COR-L47 (cell line): ENCODE measurements at regions not wholly inside any gene's neighbourhood (a gene's known extent, or its start where the extent isn't known, plus 50 kb on each side); places are given as distances from the start of the nearest gene placed in this dataset.
"Not testable (repeated sequence)": the region's sequence is repeated elsewhere in the genome, so short reads cannot be mapped to it uniquely, and the experiment has no call there.

Experiments
- DNase-seq: peaks from one replicate; lab custom pipeline; 2025; lab: John Stamatoyannopoulos, UW

GRCh38 chr9:3659647-3660046 lies 133.8 kb upstream of the RFX3 start:
- no peak for DNase-seq

DNA sequence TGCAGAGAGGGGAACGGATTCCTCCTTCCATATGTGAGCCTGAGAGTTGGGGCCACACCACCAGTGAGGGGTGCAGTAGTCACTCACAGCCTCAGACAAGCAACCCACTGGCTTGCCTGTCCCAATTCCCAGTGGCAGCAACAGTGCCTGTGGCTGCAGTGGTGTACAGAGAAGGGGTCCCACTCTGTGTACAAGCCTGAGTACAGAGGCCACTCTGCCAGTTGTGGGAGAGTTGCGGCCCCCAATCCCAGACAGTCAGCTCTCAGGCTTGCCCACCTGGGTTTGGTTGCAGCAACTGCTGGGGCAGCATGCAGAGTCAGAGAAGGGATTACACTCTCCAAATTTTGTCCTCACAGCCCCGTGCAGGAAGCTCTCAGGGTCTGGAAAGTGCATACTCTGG lies 133.2 kb upstream of the RFX3 start:
- DNase-seq = no peak

DNA sequence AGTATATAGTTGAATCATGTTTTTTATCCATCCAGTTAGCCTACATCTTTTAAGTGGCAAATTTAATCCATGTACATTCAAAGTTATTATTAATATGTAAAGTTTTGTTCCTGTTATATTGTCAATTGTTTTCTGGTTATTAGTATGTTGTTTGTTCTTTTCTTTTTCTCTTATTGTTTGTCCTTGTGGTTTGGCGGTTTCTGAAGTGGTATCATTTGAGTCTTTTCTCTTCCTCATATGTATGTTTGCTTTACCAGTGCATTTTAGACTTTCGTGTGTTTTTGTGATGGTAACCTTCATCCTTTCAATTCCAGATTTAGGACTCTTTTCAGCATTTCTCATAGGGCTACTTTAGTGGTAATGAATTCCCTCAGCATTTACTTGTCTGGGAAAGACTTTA lies 130.4 kb upstream of the RFX3 start:
- no peak for DNase-seq

GRCh38 chr9:3650994-3651622 lies 125.3 kb upstream of the RFX3 start:
- no peak for DNase-seq

DNA sequence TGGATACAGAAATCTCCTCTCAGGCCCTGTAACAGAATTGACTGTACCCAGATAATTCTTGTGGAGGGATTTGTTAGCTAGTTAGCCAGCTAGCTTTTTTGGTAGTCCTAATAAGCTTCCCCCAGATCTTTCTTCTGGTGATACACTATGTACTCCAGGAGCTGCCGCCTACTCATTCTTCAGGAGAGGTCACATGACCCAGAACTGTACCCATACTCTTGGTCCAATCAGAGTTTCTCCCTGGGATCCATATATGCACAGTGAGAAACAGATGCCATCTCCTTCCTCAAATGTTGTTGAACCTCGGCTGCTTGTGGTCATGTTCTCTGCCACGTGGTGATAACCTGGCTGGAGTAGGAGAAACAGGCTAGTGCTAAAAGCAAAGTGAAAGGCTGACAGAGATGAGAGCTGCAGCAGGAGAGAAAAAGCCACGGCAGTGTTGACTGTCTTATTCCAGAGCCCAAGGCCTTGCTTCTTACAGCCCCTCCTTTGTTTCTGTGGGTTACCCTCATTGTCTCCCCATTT lies 123.0 kb upstream of the RFX3 start:
- DNase-seq = no peak

DNA sequence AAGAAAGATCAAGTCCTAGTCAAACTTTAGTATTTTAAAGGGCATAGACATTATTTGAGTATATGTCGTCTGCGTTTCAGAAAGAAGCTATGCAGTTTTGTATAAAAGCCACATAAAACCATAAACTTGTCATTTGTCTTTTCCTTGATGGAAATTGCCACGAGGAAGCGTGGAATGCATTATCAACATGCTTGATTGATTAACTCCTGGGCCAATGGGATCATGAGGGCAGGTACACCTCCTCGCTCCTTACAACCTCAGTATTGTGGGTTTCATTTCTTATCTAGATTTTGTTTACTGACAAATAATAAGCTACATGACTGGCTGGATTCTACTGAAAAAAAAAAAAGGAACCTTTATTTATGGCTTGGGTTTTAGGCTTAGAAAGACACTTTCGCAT lies 122.5 kb upstream of the RFX3 start:
- no peak for DNase-seq

DNA sequence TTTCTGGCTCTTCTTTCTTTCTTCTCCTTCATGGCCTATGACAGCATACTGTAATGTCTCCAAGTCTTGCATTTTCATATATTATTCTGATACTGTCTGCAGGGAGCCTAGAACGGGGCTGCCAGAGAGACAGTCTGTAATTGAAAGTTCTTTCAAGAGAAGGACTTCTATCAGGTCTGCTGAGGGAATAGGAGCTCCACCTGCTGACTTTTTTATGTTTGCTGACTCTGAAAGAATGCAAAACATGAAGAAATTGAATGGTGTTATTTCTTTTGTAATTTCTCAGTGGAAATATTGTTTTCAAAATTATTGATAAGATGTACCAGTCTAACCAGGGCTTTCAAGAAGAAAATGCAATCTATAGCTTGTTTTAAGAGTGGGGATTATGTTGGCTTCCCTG lies 121.9 kb upstream of the RFX3 start:
- no peak for DNase-seq

DNA sequence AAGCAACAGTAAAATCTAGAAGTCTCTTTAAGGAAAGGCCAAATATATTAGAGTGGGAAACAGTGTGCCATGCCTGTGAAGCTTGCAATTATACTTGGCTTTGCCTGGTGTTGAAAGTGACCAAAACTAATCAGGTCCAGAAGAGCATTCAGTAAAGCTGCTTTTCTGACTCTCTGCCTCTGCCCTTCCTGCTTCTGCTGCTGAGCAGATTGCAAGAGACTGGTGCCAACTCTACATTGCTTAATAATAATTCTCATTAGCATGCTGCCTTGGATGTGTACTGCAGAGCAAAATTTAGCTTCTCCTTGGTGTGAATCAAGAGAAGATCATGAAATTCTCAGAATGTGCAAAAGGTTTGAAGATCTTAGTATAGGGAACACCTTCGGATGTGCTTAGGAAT lies 120.4 kb upstream of the RFX3 start:
- no peak for DNase-seq

GRCh38 chr9:3642075-3642474 lies 116.3 kb upstream of the RFX3 start:
- not testable (repeated sequence) for DNase-seq

GRCh38 chr9:3629495-3629894 lies 103.7 kb upstream of the RFX3 start:
- DNase-seq = no peak

DNA sequence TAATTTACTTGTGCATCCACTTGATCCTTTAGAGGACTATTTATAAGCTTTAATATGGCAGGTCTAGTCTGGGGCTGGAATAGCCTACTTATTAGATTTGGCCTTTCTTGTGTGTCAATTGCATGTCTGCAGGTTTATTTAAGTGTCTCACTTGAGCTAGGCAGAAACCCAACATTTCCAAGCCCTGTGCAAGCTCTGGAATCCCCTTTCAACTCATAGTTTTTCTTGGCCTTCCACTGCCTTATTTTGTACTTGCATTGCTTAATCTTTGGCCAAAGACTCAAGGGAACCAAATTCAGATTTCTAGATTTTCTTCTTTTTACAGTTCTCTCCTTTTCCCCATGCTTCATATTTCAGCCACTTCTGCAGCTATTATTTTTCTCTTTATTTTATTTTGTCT lies 102.4 kb upstream of the RFX3 start:
- no peak for DNase-seq

DNA sequence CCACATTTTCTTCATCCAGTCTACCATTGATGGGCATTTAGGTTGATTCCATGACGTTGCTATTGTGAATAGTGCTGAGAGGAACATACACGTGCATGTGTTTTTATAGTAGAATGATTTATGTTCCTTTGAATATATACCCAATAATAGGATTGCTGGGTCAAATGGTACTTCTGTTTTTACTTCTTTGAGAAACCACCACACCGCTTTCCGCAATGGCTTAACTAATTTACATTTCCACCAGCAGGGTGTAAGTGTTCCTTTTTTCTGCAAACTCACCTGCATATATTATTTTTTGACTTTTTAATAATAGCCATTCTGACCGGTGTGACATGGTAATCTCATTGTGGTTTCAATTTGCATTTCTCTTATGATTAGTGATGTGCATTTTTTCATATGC lies 82.2 kb upstream of the RFX3 start:
- DNase-seq = no peak

DNA sequence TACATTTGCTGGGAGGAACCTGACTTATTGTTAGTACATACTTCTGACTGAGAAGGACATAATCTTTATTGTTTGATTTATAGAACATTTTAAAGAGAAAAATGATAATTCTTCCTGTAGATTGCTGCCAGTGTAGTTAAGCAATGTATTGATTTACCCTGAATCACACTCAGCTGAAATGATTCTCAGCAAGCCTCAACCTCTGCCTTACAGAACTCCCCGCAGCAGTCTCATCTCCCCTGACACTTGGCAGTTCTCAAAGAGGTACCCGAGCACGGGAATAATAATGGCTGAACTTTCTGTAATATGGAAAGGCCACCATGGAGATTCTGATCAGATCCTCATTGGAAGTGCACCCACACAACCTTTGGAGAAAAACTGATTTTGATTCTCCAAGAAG lies 74.9 kb upstream of the RFX3 start:
- DNase-seq = no peak

DNA sequence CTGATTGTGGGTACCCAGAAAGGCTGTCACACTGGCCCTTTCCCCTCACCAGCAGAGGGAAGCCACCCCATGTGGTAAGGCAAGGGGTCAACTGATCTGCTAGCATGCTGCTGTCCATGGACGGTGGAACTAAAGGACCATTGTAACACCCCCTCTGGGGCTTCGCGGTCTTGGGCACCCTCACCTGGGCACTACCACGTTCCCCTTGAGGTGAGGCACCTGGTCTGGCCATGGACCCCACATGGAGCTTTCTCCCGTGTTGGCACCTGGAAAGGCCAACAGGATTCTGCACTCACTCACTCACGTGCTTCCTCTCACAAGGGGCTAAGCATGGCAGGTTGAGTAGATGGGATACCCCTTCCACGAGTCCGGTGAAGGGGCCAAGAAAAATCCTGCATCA lies 72.0 kb upstream of the RFX3 start:
- DNase-seq = no peak

DNA sequence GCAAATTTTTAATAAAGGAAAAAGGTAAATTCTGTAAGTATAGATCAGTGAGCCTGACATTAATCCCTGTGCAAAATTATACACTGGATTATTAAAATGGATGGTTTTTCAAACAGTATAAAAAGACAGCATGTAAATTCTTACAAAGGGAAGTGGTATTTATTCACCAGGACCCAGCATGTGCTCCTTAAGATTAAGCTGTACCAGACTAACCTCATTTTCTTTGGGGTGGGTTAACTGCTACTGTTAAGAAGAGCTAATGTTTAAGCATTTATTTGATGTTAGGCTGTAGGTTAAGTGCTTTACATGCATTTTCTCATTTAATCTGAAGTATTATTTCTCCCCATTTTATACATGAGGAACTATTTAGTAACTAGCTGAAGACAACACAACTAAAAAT lies 60.3 kb upstream of the RFX3 start:
- no peak for DNase-seq

DNA sequence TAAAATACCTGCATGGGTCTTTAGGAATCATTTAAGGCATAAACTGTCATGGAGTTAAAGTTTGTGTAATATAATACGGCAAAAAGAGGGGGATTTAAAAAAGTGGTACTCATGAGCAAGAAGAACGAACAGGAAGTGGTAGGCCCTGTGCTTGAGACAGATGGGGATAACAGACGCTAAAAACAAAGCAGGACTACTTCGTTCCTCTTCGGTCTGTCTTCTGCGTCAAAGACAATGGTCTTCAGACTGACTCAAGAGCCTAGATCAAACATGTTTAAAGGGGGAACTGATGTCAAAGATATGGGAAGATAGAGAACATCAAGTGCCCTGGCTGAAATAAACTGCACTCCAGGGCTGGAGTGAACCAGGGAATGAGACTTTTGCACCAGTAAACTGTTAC lies 59.8 kb upstream of the RFX3 start:
- DNase-seq = no peak

DNA sequence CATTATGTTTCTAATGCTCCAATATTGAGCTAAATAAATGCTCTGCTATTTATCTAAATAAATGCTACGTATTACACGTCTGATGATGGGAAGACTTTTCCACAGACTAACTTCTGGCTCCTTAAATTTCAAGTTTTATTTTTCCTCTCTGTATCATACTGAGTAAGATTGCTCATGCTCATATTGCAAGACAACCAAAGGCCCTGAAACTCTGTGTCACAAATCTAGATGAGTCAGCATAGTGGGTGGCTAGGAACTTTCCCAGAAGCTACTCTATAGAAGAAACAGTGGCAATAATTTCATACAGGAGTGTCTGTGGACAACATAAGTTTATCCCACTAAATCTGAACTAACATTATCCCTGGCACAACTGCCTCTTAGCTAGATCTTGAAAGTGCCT lies 53.0 kb upstream of the RFX3 start:
- DNase-seq = no peak

DNA sequence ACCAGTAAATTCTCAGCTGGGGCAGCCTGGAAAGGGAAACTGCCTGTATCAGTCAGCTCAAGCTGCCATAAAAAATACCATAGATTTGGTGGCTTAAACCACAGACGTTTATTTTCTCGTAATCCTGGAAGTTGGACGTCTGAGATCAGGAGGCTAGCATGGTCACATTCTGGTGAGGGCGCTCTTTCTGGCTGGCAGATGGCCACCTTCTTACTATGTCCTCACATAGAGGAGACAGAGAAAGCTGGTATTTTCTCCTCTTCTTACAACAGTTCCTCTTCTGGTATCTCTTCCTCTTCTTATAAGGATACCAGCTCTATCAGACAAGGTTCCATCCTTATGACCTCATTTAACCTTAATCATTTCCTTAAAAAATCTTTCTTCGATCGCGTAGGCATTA lies 50.5 kb upstream of the RFX3 start:
- no peak for DNase-seq

GRCh38 chr9:3575821-3576220 lies 50.0 kb upstream of the RFX3 start:
- DNase-seq = no peak
